ENCODE measurements at regions not wholly inside any gene's neighbourhood (a gene's known extent, or its start where the extent isn't known, plus 50 kb on each side); places are given as distances from the start of the nearest gene placed in this dataset.

DNA sequence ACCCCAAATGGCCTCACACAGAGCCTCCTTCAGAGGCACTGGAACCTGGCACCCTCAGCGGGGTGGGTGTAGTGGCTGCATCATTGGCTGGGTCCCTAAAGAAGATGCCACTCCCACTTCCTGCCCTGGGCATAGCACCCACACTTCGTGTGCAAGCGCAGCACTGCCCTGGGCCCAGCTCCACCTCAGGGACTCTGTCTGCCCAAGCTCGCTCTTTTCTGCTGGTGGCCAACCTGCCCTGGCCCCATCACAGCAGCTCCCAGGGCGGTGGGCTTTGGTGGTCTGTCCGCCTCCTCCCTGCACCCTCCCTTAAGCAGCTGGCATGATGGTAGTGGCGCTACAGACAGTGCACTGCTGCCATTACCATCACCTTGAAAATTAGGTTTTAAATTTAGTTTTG is 829.3 kb upstream of the BRINP3 start:
- in situ Hi-C loops (cut with HindIII; ENCODE audit: low pct_unique_long_range_greater_than_20kb, low sequenced_read_pairs) = no loop called here
- no peaks in the 10 kb centered on the region for H3K36me3 ChIP-seq (ENCODE audit: control insufficient read depth, insufficient read depth, low read length)
- ATAC-seq (no peak), DNase-seq (ENCODE audit: low read depth, low spot score) (no peak)
- ChIA-PET POLR2A (interaction anchor here (0.6 kb wide), 1 partner anchor 1399 kb away, joined by 3 read pairs; no protein-coding TSS in a partner anchor), CTCF (no interaction called here)
- BruUV-seq (replicated peaks) = no TSS peak
- H3K27ac ChIP-seq (ENCODE audit: low read length) = no peak overlapping the region
- TF ChIP-seq TCF7L2 (IDR thresholded peaks at IDR 0.05; ENCODE audit: low read depth, low read length) = no peak
- TF ChIP-seq POLR2AphosphoS5 (IDR thresholded peaks at IDR 0.05; ENCODE audit: low read depth, low read length) = no peak
- TF ChIP-seq, protein P1, sequence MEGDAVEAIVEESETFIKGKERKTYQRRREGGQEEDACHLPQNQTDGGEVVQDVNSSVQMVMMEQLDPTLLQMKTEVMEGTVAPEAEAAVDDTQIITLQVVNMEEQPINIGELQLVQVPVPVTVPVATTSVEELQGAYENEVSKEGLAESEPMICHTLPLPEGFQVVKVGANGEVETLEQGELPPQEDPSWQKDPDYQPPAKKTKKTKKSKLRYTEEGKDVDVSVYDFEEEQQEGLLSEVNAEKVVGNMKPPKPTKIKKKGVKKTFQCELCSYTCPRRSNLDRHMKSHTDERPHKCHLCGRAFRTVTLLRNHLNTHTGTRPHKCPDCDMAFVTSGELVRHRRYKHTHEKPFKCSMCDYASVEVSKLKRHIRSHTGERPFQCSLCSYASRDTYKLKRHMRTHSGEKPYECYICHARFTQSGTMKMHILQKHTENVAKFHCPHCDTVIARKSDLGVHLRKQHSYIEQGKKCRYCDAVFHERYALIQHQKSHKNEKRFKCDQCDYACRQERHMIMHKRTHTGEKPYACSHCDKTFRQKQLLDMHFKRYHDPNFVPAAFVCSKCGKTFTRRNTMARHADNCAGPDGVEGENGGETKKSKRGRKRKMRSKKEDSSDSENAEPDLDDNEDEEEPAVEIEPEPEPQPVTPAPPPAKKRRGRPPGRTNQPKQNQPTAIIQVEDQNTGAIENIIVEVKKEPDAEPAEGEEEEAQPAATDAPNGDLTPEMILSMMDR (IDR thresholded peaks at IDR 0.05) = no peak
- TF ChIP-seq, protein P2, sequence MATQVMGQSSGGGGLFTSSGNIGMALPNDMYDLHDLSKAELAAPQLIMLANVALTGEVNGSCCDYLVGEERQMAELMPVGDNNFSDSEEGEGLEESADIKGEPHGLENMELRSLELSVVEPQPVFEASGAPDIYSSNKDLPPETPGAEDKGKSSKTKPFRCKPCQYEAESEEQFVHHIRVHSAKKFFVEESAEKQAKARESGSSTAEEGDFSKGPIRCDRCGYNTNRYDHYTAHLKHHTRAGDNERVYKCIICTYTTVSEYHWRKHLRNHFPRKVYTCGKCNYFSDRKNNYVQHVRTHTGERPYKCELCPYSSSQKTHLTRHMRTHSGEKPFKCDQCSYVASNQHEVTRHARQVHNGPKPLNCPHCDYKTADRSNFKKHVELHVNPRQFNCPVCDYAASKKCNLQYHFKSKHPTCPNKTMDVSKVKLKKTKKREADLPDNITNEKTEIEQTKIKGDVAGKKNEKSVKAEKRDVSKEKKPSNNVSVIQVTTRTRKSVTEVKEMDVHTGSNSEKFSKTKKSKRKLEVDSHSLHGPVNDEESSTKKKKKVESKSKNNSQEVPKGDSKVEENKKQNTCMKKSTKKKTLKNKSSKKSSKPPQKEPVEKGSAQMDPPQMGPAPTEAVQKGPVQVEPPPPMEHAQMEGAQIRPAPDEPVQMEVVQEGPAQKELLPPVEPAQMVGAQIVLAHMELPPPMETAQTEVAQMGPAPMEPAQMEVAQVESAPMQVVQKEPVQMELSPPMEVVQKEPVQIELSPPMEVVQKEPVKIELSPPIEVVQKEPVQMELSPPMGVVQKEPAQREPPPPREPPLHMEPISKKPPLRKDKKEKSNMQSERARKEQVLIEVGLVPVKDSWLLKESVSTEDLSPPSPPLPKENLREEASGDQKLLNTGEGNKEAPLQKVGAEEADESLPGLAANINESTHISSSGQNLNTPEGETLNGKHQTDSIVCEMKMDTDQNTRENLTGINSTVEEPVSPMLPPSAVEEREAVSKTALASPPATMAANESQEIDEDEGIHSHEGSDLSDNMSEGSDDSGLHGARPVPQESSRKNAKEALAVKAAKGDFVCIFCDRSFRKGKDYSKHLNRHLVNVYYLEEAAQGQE (IDR thresholded peaks at IDR 0.05; ENCODE audit: insufficient read depth in 1 of 2, low read depth in 2 of 2, low read length in 1 of 2) = no peak
- no peak for TF ChIP-seq SIN3A (IDR thresholded peaks at IDR 0.05; ENCODE audit: borderline replicate concordance, insufficient read depth, low read depth, low read length)
- H3K9me3 ChIP-seq (ENCODE audit: control insufficient read depth, insufficient read depth, low read depth, low read length) = no peaks in the 10 kb centered on the region
- no peak overlapping the region for H3K4me3 ChIP-seq (ENCODE audit: low read depth in 2 of 2, low read length in 2 of 2)
- intact Hi-C loops (cut with micrococcal nuclease; ENCODE audit: unreplicated experiment) = no loop called here
- H3K27me3 ChIP-seq (ENCODE audit: control insufficient read depth, insufficient read depth, low read length) = no peaks in the 10 kb centered on the region
- no peaks in the 10 kb centered on the region for H3K4me1 ChIP-seq (ENCODE audit: control insufficient read depth, insufficient read depth, low read length)

DNA sequence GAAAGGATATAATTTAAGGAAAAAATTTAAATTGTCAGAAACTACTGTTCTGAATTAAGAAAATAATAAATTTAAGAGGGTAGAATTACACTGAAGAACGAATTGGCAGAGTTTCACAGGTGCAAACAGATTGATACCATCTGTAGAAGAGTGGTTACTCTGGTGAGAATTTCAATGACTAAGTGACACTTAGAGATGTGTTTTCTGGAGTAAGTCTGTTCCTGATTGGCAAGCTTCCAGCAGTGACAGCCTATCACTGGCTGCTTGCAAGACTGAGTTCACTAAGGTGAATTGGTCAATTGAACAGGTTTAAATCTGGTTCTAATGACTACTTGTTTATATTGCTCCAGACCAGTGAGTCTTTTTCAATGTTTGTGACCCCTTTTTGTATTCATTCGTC is 838.2 kb upstream of the RGS18 start:
- ATAC-seq (no peak), DNase-seq (ENCODE audit: low read depth, low spot score) (no peak)
- in situ Hi-C loops (cut with HindIII; ENCODE audit: low pct_unique_long_range_greater_than_20kb, low sequenced_read_pairs) (no loop called here), intact Hi-C loops (cut with micrococcal nuclease; ENCODE audit: unreplicated experiment) (no loop called here)
- no peak for TF ChIP-seq SIN3A (IDR thresholded peaks at IDR 0.05; ENCODE audit: borderline replicate concordance, insufficient read depth, low read depth, low read length)
- TF ChIP-seq, protein P2 (IDR thresholded peaks at IDR 0.05; ENCODE audit: insufficient read depth in 1 of 2, low read depth in 2 of 2, low read length in 1 of 2) = no peak
- no peak for TF ChIP-seq POLR2AphosphoS5 (IDR thresholded peaks at IDR 0.05; ENCODE audit: low read depth, low read length)
- TF ChIP-seq, protein P1 (IDR thresholded peaks at IDR 0.05) = no peak
- no peak for TF ChIP-seq TCF7L2 (IDR thresholded peaks at IDR 0.05; ENCODE audit: low read depth, low read length)
- Histone ChIP-seq H3K27me3 (ENCODE audit: control insufficient read depth, insufficient read depth, low read length) (no peaks in the 10 kb centered on the region), H3K9me3 (ENCODE audit: control insufficient read depth, insufficient read depth, low read depth, low read length) (no peaks in the 10 kb centered on the region), H3K27ac (ENCODE audit: low read length) (no peak overlapping the region), H3K4me1 (ENCODE audit: control insufficient read depth, insufficient read depth, low read length) (no peaks in the 10 kb centered on the region), H3K4me3 (ENCODE audit: low read depth in 2 of 2, low read length in 2 of 2) (no peak overlapping the region), H3K36me3 (ENCODE audit: control insufficient read depth, insufficient read depth, low read length) (no peaks in the 10 kb centered on the region)
- no TSS peak for BruUV-seq (replicated peaks)
- CTCF ChIA-PET = no interaction called here
- POLR2A ChIA-PET = no interaction called here
